Mesothelial cell of epicardium (in vitro differentiated cells): ENCODE measurements at regions not wholly inside any gene's neighbourhood (a gene's known extent, or its start where the extent isn't known, plus 50 kb on each side); places are given as distances from the start of the nearest gene placed in this dataset.

ENCODE experiments used
- DNase-seq, 2 experiments: peaks; one replicate each; pipeline ENCODE4 v3.0.0; 2021; ENCODE audit warnings: low spot score in 2 of 2; ENCODE audit not compliant: unreplicated experiment in 2 of 2
- H3K27ac Mint-ChIP-seq: 2 replicates; pipeline ENCODE4 v1.8.0; 2021; ENCODE audit warnings: mixed read lengths
- H3K27me3 Mint-ChIP-seq: 2 replicates; pipeline ENCODE4 v1.8.0; 2021; ENCODE audit warnings: low read depth, mixed read lengths
- H3K36me3 Mint-ChIP-seq: 2 replicates; pipeline ENCODE4 v1.8.0; 2021; ENCODE audit warnings: mixed read lengths
- H3K4me1 Mint-ChIP-seq: 2 replicates; pipeline ENCODE4 v1.8.0; 2021; ENCODE audit warnings: mixed read lengths
- H3K4me3 Mint-ChIP-seq: 2 replicates; pipeline ENCODE4 v1.8.0; 2021; ENCODE audit warnings: mild to moderate bottlenecking, moderate library complexity, mixed read lengths
- H3K9me3 Mint-ChIP-seq: 2 replicates; pipeline ENCODE4 v1.8.0; 2021; ENCODE audit warnings: mixed read lengths
- TF ChIP-seq, protein P1 (sequence below): fragments of 200-600 bp; sonication (generic); IDR thresholded peaks from one replicate; pipeline ENCODE4 v1.5.0; 2021; ENCODE audit warnings: antibody characterized with exemption; ENCODE audit not compliant: unreplicated experiment

DNA sequence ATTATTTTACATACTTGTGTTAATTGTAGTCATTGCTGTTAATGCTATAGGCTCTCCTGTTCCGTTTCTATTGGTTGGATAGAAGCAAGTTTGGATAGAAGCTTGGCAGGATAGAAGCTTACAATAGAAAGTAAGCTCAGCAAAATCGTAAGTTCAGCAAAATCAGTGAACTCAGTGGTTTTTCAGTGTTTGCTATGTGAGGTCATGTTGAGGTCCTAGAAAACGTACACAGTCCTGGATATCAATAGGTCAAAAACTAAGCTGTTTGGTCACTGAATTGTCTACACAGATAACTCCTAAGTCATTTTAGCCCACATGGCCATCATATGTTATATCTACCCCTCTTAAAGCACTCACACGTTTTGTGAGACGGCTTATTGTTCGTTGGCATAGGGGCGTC is 299.4 kb downstream of the MAN2A1 start:
- no peaks in the 10 kb centered on the region for H3K36me3 Mint-ChIP-seq
- DNase-seq = no peak
- H3K27ac Mint-ChIP-seq = no peak overlapping the region
- no peaks in the 10 kb centered on the region for H3K4me1 Mint-ChIP-seq
- TF ChIP-seq, protein P1, sequence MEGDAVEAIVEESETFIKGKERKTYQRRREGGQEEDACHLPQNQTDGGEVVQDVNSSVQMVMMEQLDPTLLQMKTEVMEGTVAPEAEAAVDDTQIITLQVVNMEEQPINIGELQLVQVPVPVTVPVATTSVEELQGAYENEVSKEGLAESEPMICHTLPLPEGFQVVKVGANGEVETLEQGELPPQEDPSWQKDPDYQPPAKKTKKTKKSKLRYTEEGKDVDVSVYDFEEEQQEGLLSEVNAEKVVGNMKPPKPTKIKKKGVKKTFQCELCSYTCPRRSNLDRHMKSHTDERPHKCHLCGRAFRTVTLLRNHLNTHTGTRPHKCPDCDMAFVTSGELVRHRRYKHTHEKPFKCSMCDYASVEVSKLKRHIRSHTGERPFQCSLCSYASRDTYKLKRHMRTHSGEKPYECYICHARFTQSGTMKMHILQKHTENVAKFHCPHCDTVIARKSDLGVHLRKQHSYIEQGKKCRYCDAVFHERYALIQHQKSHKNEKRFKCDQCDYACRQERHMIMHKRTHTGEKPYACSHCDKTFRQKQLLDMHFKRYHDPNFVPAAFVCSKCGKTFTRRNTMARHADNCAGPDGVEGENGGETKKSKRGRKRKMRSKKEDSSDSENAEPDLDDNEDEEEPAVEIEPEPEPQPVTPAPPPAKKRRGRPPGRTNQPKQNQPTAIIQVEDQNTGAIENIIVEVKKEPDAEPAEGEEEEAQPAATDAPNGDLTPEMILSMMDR = no peak
- H3K4me3 Mint-ChIP-seq = no peak overlapping the region
- peaks cover 8% of the 10 kb centered on the region for H3K9me3 Mint-ChIP-seq
- no peaks in the 10 kb centered on the region for H3K27me3 Mint-ChIP-seq

DNA sequence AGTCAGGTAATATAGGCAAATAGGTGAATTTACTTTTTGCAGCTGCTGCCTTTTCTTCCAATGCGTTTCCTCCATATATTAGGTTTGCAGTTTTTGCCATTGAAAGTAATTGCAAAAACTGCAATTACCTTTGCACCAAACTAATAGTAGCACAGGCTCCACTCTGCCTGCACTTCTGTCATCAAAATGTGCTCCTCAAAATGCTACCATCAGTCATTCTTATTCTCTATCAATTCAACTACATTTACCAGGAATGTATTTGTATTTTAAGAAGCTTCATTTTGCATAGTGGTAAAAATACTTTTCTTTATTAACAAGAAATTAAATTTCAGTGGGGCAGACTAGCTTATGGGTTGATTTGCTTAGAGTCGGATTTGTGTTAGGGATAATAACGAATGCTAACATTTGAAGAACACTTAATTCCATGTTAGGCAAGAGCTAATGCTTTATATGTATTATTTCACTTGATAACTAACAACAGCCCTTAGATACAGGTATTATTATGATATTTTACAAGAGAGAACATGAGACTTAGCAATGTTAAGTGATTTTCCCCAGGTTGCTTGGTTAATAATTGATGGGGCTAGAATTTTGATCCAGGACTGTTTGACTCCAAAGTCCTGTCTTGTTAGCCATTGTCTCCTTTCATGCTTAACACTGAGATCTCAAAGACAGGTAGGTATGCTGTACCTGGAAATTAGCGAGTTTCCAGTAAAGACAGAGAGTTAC is 300.4 kb downstream of the MAN2A1 start:
- Mint-ChIP-seq H3K9me3 (peaks cover 6% of the 10 kb centered on the region), H3K4me3 (no peak overlapping the region), H3K36me3 (no peaks in the 10 kb centered on the region), H3K27me3 (no peaks in the 10 kb centered on the region), H3K4me1 (no peaks in the 10 kb centered on the region), H3K27ac (no peak overlapping the region)
- TF ChIP-seq, protein P1 = no peak
- DNase-seq = no peak

DNA sequence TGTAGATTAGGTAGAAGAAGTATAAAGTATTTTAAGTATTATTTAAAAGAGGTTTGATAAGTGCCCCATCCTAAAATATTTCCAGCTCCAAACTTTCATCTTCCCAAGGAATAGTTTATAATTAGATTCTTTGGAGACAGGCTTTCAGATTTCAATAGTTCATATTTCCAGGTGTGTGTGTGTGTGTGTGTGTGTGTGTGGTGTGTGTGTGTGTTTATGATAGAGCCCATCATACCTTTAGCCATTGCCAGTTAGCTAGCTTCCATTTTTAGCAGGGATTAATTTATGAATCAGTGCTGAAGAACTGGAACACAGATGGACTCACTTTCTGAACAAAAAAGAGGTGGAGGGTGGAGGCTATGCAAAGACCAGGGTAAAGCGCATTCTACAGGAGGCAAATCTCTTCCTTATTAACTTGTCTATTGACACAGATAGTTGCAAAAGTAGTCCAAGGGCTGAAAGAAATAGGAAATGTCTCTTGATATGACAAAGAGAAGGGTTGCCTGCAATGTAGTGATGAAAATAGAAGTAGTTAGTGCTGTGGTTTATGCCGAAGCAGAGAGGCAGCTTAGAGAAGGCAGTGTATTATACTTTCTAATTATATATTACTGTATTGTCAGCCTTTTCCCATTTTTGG is 301.1 kb downstream of the MAN2A1 start:
- Mint-ChIP-seq H3K4me3 (no peak overlapping the region), H3K27ac (no peak overlapping the region), H3K4me1 (no peaks in the 10 kb centered on the region), H3K36me3 (no peaks in the 10 kb centered on the region), H3K27me3 (peaks cover 2% of the 10 kb centered on the region), H3K9me3 (peaks cover 4% of the 10 kb centered on the region)
- TF ChIP-seq, protein P1 = no peak
- no peak for DNase-seq

DNA sequence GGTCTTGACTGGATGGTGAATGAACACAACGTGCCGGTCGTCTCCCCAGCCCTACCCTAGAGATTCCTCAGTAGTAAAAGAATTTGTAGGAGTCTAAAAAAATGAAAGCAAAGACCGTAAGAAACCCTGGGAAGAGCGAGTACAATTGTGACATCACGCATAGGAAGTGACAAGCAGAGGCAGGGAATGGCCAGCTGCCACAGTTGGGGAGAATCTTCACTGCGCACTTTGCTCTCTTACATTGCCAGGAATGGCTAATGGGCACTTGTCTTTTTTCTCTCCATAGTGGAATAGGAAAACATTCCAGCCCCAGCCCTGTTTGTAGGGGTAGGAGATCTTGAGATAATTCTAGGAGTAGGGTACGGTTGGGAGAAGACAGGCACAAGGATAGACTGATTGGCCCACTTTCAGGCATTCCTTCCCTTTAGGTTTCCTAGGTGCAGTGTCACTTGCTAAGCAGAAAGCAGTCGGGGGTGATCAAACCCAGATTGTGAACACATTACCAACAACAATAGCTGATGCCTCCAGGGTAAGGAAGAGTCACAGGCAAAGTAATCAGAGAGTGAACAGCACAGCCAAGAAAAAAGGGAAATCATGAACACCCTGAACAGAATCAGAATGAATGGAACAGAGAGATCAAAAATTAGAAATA is 302.7 kb downstream of the MAN2A1 start:
- no peak overlapping the region for H3K4me3 Mint-ChIP-seq
- TF ChIP-seq, protein P1 = no peak
- H3K27me3 Mint-ChIP-seq = peaks cover 2% of the 10 kb centered on the region
- H3K27ac Mint-ChIP-seq = no peak overlapping the region
- peaks cover 4% of the 10 kb centered on the region for H3K9me3 Mint-ChIP-seq
- H3K36me3 Mint-ChIP-seq = no peaks in the 10 kb centered on the region
- H3K4me1 Mint-ChIP-seq = no peaks in the 10 kb centered on the region
- DNase-seq = no peak

DNA sequence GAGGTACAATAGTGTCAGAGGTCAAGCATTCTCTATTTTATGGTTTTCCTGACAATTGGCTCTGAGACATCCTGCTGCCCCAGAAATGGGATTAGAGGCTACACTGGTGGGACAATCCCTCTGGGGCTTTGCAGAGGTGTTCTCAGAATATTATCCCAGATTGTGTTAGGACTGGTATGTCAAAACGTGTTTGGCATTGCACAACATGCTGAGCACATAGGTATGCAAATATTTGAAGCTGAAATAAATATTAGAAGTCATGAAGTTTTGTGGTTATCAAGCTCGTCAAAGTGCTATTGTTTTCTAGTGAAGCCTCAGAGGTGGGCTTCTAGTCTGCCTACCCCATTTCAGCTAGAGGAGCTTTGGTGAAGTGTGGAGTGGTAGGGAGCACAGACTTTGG is 304.4 kb downstream of the MAN2A1 start:
- Mint-ChIP-seq H3K4me3 (no peak overlapping the region), H3K27ac (no peak overlapping the region), H3K36me3 (no peaks in the 10 kb centered on the region), H3K4me1 (no peaks in the 10 kb centered on the region), H3K9me3 (peaks cover 5% of the 10 kb centered on the region), H3K27me3 (peaks cover 2% of the 10 kb centered on the region)
- TF ChIP-seq, protein P1 = no peak
- no peak for DNase-seq
